A549 (cell line): ENCODE measurements at regions not wholly inside any gene's neighbourhood (a gene's known extent, or its start where the extent isn't known, plus 50 kb on each side); places are given as distances from the start of the nearest gene placed in this dataset.

Experiments
- ATAC-seq, 2 experiments: fragments of 200-7000 bp in 1 of 2; fragments of >200 bp in 1 of 2; cut with Nextera tagmentation in 1 of 2; cut with Tn5 transposase in 1 of 2; 3 replicates each; pipeline versions ENCODE4 v1.8.0 to v1.9.1; 2018 to 2020; ENCODE audit warnings: mild to moderate bottlenecking in 1 of 2, moderate library complexity in 1 of 2
- CTCF ChIA-PET: fragments of 300-600 bp; sonication (Branson Sonifier 250); formaldehyde crosslinking; extraction: SDS; loops from one replicate; lab custom pipeline; 2021; ENCODE audit warnings: antibody characterized with exemption, inconsistent platforms; lab: Yijun Ruan, JAX
- POLR2A ChIA-PET: fragments of 350-600 bp; formaldehyde crosslinking; extraction: SDS; loops from one replicate; lab custom pipeline; 2021; ENCODE audit warnings: antibody characterized with exemption, inconsistent platforms; lab: Yijun Ruan, JAX
- DNase-seq, 2 experiments: peaks; one replicate each; pipeline versions ENCODE4 v3.0.0 to v3.0.0-alpha.2; 2011 to 2016; ENCODE audit warnings: low read depth in 1 of 2, low spot score in 1 of 2
- FAIRE-seq: peaks from 2 replicates; lab custom pipeline; 2011; peaks lifted over from hg19 to GRCh38; lab: Jason Lieb, UNC
- H3K27ac ChIP-seq, 2 experiments: fragments of >200 bp; sonication (Bioruptor Twin); formaldehyde crosslinking; 3 replicates each; pipeline ENCODE4 v1.5.1; 2016 to 2017
- H3K4me1 ChIP-seq: fragments of >200 bp; sonication (Bioruptor Twin); formaldehyde crosslinking; 3 replicates; pipeline ENCODE4 v1.6.1; 2016
- H3K4me2 ChIP-seq: fragments of >200 bp; sonication (Bioruptor Twin); formaldehyde crosslinking; 3 replicates; pipeline ENCODE4 v1.6.1; 2016
- H3K4me3 ChIP-seq: fragments of >200 bp; sonication (Bioruptor Twin); formaldehyde crosslinking; 3 replicates; pipeline ENCODE4 v1.5.1; 2016
- H3K9me3 ChIP-seq: fragments of >200 bp; sonication (Bioruptor Twin); formaldehyde crosslinking; 3 replicates; pipeline ENCODE4 v1.6.1; 2016
- CBX2 ChIP-seq: fragments of 200-600 bp; sonication (generic); IDR thresholded peaks from 2 replicates; pipeline ENCODE4 v1.6.1; 2016; ENCODE audit warnings: low read depth, mild to moderate bottlenecking, borderline replicate concordance
- CEBPB ChIP-seq, 2 experiments: fragments of >200 bp in 1 of 2; sonication (Bioruptor Twin) in 1 of 2; formaldehyde crosslinking in 1 of 2; IDR thresholded peaks; 2 replicates each; pipeline ENCODE4 v1.6.1; 2012 to 2016
- ESRRA ChIP-seq: fragments of 150-350 bp; IDR thresholded peaks from 2 replicates; pipeline ENCODE4 v1.6.1; 2014; ENCODE audit warnings: mild to moderate bottlenecking, low read length, borderline replicate concordance
- FOSB ChIP-seq: fragments of 250-450 bp; sonication (Bioruptor Pico); IDR thresholded peaks from 2 replicates; pipeline ENCODE4 v1.5.0; 2020; ENCODE audit warnings: mild to moderate bottlenecking, moderate library complexity
- FOSL2 ChIP-seq, 2 experiments: fragments of 450-650 bp in 1 of 2; fragments of >200 bp in 1 of 2; sonication (Bioruptor Twin) in 1 of 2; formaldehyde crosslinking; IDR thresholded peaks; 2 replicates each; pipeline versions ENCODE4 v1.5.0 to v1.6.1; 2016 to 2020; ENCODE audit warnings: mild to moderate bottlenecking in 1 of 2, moderate library complexity in 1 of 2
- GATA3 ChIP-seq: IDR thresholded peaks from 2 replicates; pipeline ENCODE4 v1.6.1; 2012; ENCODE audit warnings: borderline replicate concordance
- JUN ChIP-seq, 2 experiments: fragments of >200 bp; sonication (Bioruptor Twin); formaldehyde crosslinking; IDR thresholded peaks; 2 replicates in 1 of 2; 3 replicates in 1 of 2; pipeline ENCODE4 v1.6.1; 2016 to 2017
- KDM5A ChIP-seq: fragments of 200-600 bp; sonication (generic); IDR thresholded peaks from 2 replicates; pipeline ENCODE4 v1.6.1; 2016; ENCODE audit warnings: antibody characterized with exemption, mild to moderate bottlenecking
- MYC ChIP-seq: IDR thresholded peaks from 2 replicates; pipeline ENCODE4 v1.6.1; 2012; ENCODE audit warnings: mild to moderate bottlenecking, inconsistent platforms, low read length, improper control_type of control experiment, borderline replicate concordance
- NFE2L2 ChIP-seq: fragments of 150-350 bp; conservative IDR thresholded peaks from 2 replicates; pipeline ENCODE4 v1.6.1; 2014; ENCODE audit warnings: low read length
- NPAS2 ChIP-seq: fragments of 250-450 bp; sonication (Bioruptor Pico); IDR thresholded peaks from 2 replicates; pipeline ENCODE4 v1.8.0; 2022; ENCODE audit warnings: mild to moderate bottlenecking, moderate library complexity, borderline replicate concordance
- RFX5 ChIP-seq: fragments of 450-650 bp; IDR thresholded peaks from 2 replicates; pipeline ENCODE4 v1.7.1; 2014; ENCODE audit warnings: antibody characterized with exemption, mild to moderate bottlenecking, moderate library complexity
- SMC3 ChIP-seq: fragments of >200 bp; sonication (Bioruptor Twin); formaldehyde crosslinking; IDR thresholded peaks from 3 replicates; pipeline ENCODE4 v1.6.1; 2018; ENCODE audit warnings: inconsistent platforms
- ZC3H11A ChIP-seq: fragments of 450-650 bp; IDR thresholded peaks from 2 replicates; pipeline ENCODE4 v1.6.1; 2014; ENCODE audit warnings: antibody characterized with exemption, mild to moderate bottlenecking
- WGBS: methylation state at CpG from one replicate; pipeline ENCODE4 v1.1.6; 2017; ENCODE audit errors: missing lambda C conversion rate; 5-methylcytosine and 5-hydroxymethylcytosine counted together
- TF ChIP-seq, protein P1 (sequence below): IDR thresholded peaks from 2 replicates; pipeline ENCODE4 v1.6.1; 2012; ENCODE audit warnings: low read depth, borderline replicate concordance
- TF ChIP-seq, protein P2 (sequence below): fragments of 200-600 bp; sonication (generic); IDR thresholded peaks from 2 replicates; pipeline ENCODE4 v1.6.1; 2016; ENCODE audit warnings: antibody characterized with exemption, mild to moderate bottlenecking, moderate library complexity
- TF ChIP-seq, protein P3 (sequence below): IDR thresholded peaks from 2 replicates; pipeline ENCODE4 v1.6.1; 2012
- TF ChIP-seq, protein P4 (sequence below): fragments of >200 bp; sonication (Bioruptor Twin); formaldehyde crosslinking; IDR thresholded peaks from 3 replicates; pipeline ENCODE4 v1.5.1; 2016

DNA sequence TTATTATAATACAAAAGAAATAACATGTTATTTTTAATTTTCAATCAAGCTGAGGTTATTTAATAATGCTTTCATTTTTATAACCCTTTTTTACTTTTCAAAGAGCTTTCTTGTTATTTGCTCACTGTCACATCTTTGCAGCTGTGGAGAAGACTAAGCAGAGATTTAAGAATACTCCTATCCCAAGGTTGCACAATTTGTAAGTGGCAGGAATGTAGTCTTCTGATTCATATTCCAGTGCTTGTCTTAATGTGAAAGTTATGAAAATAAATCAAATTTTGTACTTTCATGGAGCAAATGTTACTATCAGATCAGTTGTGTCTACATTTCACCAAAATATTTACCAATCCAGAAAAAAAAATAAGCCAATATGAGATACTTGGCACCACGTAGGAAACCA, 86.6 kb downstream of the DDIT4L start:
- no peak for DNase-seq
- WGBS, result 6% methylated on average over 1 of the region's 1 CpG
- H3K4me1 ChIP-seq, result no peaks in the 10 kb centered on the region
- no peak for ATAC-seq
- CTCF ChIA-PET, result interaction anchor here (2.7 kb wide), 1 partner anchor 10 kb away, joined by 16 read pairs; no protein-coding TSS in a partner anchor
- no peak overlapping the region for H3K27ac ChIP-seq
- POLR2A ChIA-PET, result no interaction called here
- H3K4me3 ChIP-seq, result no peak overlapping the region
- H3K4me2 ChIP-seq, result no peak overlapping the region
- no peaks in the 10 kb centered on the region for H3K9me3 ChIP-seq
- TF ChIP-seq, protein P1, sequence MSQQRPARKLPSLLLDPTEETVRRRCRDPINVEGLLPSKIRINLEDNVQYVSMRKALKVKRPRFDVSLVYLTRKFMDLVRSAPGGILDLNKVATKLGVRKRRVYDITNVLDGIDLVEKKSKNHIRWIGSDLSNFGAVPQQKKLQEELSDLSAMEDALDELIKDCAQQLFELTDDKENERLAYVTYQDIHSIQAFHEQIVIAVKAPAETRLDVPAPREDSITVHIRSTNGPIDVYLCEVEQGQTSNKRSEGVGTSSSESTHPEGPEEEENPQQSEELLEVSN, result no peak
- TF ChIP-seq NPAS2 (no peak), CEBPB (IDR thresholded peaks at IDR 0.05) (no peak), FOSB (CRISPR knock-in tag) (no peak), FOSL2 (IDR thresholded peaks at IDR 0.05) (no peak), FOSL2 (CRISPR knock-in tag; IDR thresholded peaks at IDR 0.05) (no peak), MYC (no peak), JUN (IDR thresholded peaks at IDR 0.05) (no peak), KDM5A (no peak), ZC3H11A (no peak), SMC3 (no peak), GATA3 (no peak), CBX2 (no peak), RFX5 (no peak), NFE2L2 (no peak)
- TF ChIP-seq, protein P2, sequence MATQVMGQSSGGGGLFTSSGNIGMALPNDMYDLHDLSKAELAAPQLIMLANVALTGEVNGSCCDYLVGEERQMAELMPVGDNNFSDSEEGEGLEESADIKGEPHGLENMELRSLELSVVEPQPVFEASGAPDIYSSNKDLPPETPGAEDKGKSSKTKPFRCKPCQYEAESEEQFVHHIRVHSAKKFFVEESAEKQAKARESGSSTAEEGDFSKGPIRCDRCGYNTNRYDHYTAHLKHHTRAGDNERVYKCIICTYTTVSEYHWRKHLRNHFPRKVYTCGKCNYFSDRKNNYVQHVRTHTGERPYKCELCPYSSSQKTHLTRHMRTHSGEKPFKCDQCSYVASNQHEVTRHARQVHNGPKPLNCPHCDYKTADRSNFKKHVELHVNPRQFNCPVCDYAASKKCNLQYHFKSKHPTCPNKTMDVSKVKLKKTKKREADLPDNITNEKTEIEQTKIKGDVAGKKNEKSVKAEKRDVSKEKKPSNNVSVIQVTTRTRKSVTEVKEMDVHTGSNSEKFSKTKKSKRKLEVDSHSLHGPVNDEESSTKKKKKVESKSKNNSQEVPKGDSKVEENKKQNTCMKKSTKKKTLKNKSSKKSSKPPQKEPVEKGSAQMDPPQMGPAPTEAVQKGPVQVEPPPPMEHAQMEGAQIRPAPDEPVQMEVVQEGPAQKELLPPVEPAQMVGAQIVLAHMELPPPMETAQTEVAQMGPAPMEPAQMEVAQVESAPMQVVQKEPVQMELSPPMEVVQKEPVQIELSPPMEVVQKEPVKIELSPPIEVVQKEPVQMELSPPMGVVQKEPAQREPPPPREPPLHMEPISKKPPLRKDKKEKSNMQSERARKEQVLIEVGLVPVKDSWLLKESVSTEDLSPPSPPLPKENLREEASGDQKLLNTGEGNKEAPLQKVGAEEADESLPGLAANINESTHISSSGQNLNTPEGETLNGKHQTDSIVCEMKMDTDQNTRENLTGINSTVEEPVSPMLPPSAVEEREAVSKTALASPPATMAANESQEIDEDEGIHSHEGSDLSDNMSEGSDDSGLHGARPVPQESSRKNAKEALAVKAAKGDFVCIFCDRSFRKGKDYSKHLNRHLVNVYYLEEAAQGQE, result no peak
- TF ChIP-seq, protein P3, sequence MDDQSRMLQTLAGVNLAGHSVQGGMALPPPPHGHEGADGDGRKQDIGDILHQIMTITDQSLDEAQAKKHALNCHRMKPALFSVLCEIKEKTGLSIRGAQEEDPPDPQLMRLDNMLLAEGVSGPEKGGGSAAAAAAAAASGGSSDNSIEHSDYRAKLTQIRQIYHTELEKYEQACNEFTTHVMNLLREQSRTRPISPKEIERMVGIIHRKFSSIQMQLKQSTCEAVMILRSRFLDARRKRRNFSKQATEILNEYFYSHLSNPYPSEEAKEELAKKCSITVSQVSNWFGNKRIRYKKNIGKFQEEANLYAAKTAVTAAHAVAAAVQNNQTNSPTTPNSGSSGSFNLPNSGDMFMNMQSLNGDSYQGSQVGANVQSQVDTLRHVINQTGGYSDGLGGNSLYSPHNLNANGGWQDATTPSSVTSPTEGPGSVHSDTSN, result no peak
- TF ChIP-seq, protein P4, sequence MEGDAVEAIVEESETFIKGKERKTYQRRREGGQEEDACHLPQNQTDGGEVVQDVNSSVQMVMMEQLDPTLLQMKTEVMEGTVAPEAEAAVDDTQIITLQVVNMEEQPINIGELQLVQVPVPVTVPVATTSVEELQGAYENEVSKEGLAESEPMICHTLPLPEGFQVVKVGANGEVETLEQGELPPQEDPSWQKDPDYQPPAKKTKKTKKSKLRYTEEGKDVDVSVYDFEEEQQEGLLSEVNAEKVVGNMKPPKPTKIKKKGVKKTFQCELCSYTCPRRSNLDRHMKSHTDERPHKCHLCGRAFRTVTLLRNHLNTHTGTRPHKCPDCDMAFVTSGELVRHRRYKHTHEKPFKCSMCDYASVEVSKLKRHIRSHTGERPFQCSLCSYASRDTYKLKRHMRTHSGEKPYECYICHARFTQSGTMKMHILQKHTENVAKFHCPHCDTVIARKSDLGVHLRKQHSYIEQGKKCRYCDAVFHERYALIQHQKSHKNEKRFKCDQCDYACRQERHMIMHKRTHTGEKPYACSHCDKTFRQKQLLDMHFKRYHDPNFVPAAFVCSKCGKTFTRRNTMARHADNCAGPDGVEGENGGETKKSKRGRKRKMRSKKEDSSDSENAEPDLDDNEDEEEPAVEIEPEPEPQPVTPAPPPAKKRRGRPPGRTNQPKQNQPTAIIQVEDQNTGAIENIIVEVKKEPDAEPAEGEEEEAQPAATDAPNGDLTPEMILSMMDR, result no peak
- FAIRE-seq, result no peak

DNA sequence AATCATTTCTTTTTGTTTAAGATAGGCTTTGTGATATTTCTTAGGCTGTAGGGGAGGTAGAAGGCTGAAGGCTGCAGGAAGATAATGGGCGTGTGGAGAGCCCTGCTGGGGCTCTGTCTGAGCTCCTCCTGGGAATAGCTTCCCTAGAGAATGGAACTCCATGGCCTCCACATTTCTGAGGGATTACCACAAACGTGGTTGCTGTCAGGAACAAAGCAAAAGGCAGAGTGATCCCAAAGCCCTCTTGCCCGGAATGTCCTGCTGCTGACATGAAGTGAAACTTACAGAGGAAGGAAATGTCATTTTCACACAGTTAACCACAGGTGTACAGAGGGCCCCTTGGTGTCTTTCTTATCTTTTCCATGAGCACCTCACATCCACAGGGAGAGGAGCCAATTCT, 89.3 kb downstream of the DDIT4L start:
- H3K9me3 ChIP-seq, result no peaks in the 10 kb centered on the region
- ATAC-seq, result no peak
- H3K4me2 ChIP-seq, result no peak overlapping the region
- POLR2A ChIA-PET, result no interaction called here
- no peak overlapping the region for H3K27ac ChIP-seq
- TF ChIP-seq, protein P3, result no peak
- TF ChIP-seq ESRRA, result no peak
- CTCF ChIA-PET, result interaction anchor here (0.5 kb wide), 1 partner anchor 1715 kb away, joined by 3 read pairs; no protein-coding TSS in a partner anchor
- no peaks in the 10 kb centered on the region for H3K4me1 ChIP-seq
- no peak overlapping the region for H3K4me3 ChIP-seq
- no peak for DNase-seq
- 55% methylated on average over 3 of the region's 3 CpGs for WGBS
- no peak for FAIRE-seq
